HPDE6-E6E7 (cell line): ENCODE measurements at regions not wholly inside any gene's neighbourhood (a gene's known extent, or its start where the extent isn't known, plus 50 kb on each side); places are given as distances from the start of the nearest gene placed in this dataset.
A peak's percentile ranks its signal among the peaks of the same experiment; 100 is the strongest.
"Not testable (repeated sequence)": the region's sequence is repeated elsewhere in the genome, so short reads cannot be mapped to it uniquely, and the experiment has no call there.

ENCODE experiments used
- DNase-seq: peaks from one replicate; pipeline ENCODE4 v3.0.0; 2011; ENCODE audit warnings: missing footprints; ENCODE audit errors: extremely low spot score

DNA sequence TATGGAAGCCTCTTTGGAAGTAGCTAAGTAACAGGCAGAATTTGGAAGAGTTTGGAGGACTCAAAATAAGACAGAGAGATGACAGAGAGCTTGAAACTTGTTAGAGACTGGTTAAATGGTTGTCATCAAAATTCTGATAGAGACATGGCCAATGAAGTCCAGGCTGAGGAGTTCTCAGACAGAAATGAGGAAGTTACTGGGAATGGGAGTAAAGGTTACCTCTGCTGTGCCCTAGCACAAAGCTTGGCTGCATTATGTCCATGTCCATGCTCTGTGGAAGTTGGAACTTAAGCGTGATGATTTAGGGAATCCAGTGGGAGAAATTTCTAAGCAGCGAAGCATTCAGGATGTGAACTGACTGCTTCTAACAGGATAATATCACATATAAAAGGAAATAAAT lies 146.2 kb upstream of the NDST4 start:
- no peak for DNase-seq

DNA sequence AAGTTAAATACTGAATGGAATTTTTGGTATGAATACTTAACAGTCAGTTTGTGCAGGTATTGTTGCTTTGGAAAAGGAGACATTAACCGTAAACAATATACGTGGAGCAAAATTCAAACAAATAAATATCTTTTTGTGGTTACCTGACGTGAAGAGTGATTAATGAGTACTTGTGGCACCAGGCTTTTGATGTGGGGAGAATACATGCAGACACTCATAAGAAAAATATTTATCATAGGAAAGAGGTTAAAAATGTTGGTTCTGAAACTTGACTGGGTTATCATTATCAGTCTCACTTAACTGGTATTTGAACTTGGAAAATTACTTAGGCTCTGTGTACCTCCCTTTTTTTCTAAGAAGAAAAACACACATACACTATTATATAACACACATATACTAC lies 136.4 kb upstream of the NDST4 start:
- peak; percentile 3 for DNase-seq

DNA sequence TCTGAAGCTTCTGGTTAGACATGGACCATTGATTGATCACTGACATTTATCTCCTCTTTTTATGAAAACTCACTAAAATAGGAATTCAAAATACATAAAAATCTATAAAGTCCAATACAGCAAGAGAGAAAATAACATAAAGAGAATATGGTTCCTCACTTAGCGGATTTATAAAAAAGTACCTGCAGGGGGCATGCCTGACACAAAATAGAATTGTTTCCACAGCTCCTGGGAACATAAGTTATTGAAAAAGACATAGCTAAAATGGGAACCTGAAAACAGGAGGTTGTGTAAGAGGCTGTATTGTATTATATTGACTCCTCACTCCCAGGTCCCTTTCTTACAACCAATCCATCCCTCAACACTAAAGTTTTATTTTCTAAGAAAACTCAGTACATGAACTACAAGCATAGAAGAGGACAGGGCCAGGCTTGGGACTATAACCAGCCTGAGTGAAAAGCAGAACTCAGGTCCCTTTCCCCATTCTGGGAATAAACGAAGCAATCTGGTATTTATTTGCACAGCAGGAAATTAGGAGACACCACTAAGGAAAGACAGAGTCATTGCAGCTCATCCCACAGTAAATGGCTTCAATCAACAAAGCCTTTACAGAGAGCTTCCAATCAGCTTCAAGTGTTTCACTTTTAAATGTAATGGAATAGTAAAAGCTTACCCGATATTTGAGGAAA lies 121.1 kb upstream of the NDST4 start:
- peak; percentile 8 for DNase-seq

DNA sequence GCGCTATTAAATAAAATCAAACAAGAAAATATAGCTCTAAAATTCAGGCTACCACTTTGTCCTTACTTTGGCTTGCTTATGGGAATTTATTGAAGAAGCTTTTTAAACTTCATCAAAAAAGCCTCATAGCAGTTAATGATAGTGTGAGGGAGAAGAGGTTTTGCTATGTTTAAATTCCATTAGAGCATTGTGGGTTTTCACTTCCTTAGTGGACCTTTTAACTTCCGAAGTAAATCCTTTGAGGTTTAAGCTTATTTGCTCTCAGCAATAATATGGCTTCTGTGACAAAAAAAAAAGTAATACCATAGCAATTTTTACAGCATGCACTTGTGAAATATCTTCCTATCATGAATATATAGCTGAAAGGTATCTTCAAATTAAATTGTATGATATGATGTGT lies 120.2 kb upstream of the NDST4 start:
- DNase-seq = no peak

DNA sequence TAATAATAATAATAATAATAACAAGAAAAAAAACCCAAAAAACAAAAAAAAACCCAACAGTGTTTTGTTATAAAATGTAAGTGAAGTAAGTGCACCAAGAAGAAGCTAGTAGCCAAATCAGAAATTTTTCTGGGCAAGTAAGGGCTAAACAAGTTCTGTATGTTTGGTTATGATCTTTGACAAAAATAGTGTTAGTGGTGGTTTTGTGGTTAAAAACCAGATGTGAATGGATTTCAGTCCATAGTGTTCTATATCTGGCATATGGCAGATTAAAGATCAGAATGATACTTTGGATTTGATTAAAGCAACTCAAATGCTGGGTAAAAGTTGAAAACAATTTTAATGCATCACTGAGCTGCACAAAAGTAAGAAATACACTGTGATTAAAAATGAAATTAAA lies 116.5 kb upstream of the NDST4 start:
- no peak for DNase-seq

DNA sequence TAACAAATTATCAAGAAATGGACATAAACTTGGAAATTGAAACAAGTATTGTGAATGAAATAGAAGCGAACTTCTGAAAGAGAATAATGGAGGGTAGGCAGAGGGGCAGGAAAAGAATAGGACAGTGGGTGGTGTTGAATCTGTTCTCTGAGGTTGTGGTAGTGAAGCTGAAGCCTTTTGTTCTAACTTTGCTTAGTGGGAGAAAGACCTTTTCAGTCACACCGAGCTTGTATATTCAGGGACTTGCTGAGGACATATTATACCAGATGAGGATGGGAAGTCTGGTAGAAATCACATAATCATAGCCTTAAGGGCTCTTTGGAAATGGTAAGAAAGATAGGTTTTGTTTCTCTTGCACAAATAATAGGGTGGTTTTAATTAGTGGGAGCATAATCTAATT lies 115.4 kb upstream of the NDST4 start:
- DNase-seq = no peak

DNA sequence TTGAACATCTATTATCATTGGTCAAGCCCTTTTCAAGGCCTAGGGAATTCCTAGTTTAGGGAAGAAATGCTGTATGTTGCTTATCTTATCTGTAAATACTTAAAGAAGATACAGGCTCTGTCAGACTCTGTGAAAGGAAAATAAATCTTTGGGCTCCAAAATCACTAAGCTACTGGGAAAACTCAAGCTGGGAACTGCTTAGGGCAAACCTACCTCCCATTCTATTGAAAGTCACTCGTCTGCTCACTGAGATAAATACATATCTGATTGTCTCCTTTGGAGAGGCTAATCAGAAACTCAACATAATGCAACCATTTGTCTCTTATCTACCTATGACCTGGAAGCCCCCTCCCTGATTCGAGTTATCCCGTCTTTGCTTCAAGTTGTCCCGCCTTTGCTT lies 108.6 kb upstream of the NDST4 start:
- DNase-seq = no peak

DNA sequence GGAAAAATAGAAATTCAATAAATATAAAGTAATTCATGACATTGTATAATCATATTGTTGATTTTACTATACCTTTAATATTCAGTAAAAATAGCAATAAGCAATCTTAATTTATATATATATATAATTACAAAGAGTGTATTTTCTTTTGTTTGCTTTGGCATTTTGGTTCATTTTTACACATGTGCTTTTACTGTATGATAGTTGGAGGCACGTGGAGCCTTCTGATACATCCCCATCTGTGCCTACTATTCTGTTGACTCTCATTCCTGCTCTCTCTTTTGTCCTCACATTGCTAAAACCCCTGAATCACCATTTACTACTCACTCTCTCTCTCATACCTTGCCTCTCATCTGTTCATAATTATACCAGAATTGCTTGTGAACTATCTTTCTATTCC lies 106.4 kb upstream of the NDST4 start:
- no peak for DNase-seq

DNA sequence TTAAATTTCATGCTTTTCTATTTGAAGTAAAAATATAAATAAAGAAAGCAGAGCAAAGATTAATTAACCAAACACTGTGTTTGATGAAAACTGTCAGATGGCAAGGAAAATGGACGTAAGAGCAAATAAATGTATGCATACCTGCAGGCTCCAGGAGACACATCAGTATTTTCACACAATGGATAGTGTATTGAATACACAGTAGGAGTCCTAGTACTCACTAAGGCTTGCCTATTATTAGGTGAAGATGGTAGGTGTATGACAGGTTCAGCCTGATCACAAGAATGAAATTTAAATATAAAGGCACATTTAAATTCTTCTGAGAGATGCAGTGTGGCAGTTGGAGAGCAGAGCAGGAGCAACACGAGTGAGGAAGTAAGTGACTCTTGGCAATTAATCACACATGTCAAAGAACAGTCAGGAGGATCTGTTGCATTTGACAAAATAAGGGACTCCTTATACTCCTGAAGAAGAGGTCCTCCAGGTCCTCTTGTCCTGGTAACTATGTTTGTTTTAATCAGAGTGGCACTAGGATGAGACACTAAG lies 106.0 kb upstream of the NDST4 start:
- no peak for DNase-seq

DNA sequence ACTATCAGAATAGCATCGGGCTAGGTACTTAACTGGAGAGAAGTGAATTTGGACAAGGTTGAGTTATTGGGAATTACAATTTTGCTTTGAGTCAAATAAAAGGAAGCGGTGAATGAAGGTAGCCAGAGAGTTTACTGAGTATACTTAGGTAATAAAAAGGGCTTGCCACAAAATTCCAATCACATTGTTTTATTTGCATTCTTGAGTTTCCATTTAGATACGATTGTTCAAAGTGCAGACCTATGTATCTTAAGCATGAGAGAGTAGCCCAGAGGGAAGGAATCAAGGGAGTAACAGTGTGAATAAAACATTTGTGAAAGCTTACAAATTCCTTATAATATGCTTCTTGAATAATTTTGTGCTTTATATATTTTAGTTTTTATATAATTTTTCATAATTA lies 102.5 kb upstream of the NDST4 start:
- DNase-seq = no peak

DNA sequence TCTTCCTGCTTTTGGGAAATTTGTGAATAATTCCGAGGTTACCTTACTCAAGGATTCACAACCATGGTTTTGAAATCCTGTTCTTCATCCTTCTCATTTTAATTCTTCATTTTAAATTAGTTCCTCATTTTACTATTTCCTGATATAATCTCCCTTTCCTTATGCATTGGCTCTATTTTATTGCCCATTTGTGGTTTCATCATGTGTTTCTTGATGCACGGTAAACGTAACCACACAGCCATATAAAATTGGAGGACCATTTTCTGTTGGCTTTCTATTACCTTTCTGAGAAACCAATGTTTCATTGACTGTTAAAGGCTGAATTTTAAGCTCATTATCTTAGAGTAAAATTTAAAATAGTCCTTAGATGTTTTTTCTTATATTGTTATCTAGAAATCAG lies 100.3 kb upstream of the NDST4 start:
- DNase-seq = no peak

DNA sequence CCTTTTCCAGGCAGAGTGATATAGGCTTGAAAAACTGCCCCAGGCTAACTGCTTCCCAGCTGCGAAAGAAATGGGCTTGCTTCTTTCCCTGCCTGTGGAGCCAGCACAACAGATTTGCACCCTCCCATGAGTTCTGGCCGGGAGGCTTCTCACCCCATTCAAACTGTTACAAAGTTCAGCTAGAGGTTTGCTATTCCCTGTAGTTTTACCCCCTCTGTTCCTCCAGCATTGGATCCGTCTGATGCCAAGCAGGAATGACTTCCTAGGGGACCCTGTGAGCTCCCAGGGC lies 87.6 kb upstream of the NDST4 start:
- no peak for DNase-seq

DNA sequence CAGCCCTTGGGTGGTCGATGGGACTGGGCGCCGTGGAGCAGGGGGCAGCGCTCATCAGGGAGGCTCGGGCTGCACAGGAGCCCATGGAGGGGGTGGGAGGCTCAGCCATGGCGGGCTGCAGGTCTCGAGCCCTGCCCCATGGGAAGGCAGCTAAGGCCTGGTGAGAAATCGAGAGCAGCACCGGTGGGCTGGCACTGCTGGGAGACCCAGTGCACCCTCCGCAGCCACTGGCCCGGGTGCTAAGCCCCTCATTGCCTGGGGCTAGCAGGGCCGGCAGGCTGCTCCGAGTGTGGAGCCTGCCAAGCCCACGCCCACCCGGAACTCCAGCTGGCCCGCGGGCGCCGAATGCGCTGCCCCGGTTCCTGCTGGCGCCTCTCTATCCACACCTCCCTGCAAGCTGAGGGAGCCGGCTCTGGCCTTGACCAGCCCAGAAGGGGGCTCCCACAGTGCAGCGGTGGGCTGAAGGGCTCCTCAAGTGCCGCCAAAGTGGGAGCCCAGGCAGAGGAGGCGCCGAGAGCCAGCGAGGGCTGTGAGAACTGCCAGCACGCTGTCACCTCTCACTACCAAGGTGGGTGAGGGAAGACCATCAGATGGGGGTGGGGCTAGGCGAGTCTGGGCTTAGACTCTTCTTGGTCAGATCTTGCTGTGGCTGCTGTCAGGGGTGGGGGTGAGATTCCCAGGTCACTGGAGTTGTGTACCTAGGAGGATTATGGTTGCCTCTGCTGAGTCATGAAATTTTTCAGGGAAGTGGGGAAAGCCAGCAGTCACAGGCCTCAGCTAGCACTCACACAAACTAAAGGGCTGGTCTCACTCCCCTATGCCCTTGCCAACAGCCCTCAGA lies 87.0 kb upstream of the NDST4 start:
- DNase-seq = not testable (repeated sequence)

DNA sequence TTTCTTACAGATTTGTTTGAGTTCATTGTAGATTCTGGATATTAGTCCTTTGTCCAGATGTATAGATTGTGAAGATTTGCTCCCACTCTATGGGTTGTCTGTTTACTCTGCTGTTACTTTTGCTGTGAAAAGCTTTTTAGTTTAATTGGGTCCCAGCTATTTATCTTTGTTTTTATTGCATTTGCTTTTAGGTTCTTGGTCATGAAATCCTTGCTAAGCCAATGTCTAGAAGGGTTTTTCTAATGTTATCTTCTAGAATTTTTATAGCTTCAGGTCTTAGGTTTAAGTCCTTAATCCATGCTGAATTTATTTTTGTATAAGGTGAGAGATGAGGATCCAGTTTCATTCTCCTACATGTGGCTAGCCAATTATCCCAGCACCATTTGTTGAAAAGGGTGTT lies 81.2 kb upstream of the NDST4 start:
- not testable (repeated sequence) for DNase-seq

DNA sequence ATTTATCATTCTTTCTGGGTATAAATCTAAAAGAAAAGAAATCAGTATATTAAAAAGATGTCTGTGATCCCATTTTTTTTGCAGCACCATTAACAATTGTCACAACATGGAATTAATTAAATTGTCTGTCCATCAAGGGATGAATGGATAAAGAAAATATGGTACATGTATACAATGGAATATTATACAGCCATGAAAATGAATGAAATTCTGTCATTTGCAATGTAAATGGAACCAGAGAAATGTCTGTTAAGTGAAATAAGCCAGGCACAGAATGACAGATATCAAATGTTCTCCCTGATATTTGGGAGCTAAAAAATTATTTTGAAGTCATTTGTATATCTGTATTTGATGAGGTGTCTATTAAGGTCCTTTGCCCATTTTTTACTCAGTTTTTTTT lies 77.1 kb upstream of the NDST4 start:
- no peak for DNase-seq

DNA sequence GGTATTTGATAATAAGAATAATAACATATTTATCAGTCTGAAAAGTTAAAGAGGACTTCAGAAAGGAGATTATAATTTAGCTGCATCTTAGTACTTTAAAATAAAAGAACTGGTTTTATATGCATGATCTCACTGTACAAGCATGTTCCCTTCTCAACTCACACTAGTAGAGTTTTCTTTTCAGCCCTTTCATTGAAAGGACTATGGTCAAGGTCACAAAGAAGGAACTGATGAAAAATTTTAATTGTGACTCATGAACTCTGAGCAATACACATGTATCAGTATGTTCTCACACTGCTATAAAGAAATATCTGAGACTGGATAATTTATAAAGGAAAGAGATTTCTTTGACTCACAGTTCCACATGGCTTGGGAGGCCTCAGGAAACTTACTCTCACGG lies 73.7 kb upstream of the NDST4 start:
- DNase-seq = no peak

DNA sequence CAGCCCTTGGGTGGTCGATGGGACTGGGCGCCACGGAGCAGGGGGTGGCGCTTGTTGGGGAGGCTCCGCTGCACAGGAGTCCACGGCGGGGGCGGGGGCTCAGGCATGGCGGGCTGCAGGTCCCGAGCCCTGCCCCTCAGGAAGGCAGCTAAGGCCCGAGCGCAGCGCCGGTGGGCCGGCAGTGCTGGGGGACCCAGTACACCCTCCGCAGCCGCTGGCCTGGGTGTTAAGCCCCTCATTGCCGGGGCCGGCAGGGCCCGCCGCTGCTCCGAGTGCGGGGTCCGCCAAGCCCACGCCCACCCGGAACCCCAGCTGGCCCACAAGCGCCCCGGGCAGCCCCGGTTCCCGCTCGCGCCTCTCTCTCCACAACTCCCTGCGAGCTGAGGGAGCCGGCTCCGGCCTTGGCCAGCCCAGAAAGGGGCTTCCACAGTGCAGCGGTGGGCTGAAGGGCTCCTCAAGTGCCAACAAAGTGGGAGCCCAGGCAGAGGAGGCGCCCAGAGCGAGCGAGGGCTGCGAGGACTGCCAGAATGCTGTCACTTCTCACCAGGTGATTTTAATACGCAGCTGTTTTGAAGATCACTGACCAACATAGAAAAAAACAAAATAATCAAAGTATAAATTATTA lies 66.1 kb upstream of the NDST4 start:
- not testable (repeated sequence) for DNase-seq

DNA sequence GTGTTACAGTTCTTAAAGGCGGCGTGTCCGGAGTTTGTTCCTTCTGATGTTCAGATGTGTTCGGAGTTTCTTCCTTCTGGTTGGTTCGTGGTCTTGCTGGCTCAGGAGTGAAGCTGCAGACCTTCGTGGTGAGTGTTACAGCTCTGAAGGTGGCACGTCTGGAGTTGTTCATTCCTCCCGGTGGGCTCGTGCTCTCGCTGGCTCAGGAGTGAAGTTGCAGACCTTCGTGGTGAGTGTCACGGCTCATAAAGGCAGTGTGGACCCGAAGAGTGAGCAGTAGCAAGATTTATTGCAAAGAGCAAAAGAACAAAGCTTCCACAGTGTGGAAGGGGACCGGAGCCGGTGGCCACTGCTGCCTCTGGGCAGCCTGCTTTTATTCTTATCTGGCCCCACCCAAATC lies 65.3 kb upstream of the NDST4 start:
- not testable (repeated sequence) for DNase-seq

DNA sequence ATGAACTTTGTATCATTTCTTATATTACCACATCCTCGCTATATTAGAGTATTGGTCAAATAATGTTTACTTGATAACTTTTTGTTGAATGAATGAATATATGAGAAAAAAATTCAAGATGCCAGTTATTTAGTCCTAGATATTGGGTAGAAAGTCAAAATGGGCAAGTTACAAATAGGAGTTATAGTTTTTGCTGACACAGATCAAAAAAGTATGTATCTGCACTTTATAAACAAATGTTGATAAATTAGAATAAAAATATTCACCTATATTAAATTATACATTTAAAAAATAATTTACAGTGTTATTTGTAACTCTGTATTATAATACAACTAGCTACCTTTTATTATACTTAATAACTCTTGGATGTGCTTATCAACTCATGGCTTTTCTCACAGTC lies 57.8 kb upstream of the NDST4 start:
- no peak for DNase-seq

DNA sequence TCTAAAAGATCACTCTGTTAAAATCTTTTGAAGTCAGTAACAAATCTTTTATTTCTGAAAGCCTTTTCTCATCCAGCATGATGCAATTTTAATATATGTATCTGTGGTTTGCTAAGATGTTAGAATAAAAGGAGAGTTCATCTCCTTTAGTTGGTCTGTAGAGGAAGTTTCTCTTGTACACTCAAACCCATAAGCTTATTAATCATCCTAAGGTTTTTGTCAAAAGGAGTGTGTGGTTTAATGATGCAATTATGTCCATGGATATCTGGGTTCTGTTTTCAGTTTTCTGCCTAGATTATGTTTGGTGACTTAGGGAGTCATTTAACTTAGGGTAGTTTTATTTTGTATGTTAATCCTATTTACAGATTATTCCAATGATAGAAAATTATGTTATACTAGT lies 52.1 kb upstream of the NDST4 start:
- DNase-seq = no peak
